Brain pericyte (primary cell): ENCODE measurements at regions not wholly inside any gene's neighbourhood (a gene's known extent, or its start where the extent isn't known, plus 50 kb on each side); places are given as distances from the start of the nearest gene placed in this dataset.

Experiments used
- DNase-seq: peaks from one replicate; pipeline ENCODE4 v3.0.0-alpha.2; 2012; ENCODE audit warnings: low read depth, low spot score

- DNase-seq, result no peak
Observed at GRCh38 chr12:24088751-24089509, 139.5 kb upstream of the SOX5 start.

GRCh38 chr12:24087294-24087693 is 137.8 kb upstream of the SOX5 start:
- no peak for DNase-seq

GRCh38 chr12:24084800-24085199 is 135.3 kb upstream of the SOX5 start:
- DNase-seq, result no peak

GRCh38 chr12:24083838-24084237 is 134.4 kb upstream of the SOX5 start:
- DNase-seq, result no peak

GRCh38 chr12:24081606-24082005 is 132.1 kb upstream of the SOX5 start:
- no peak for DNase-seq

- no peak for DNase-seq
Observed at GRCh38 chr12:24081092-24081529, 131.6 kb upstream of the SOX5 start.

GRCh38 chr12:24080465-24080864 is 131.0 kb upstream of the SOX5 start:
- DNase-seq, result no peak

GRCh38 chr12:24079083-24079482 is 129.6 kb upstream of the SOX5 start:
- no peak for DNase-seq

- DNase-seq, result no peak
Observed at GRCh38 chr12:24078318-24078765, 128.9 kb upstream of the SOX5 start.

- DNase-seq, result no peak
Observed at GRCh38 chr12:24077161-24077560, 127.7 kb upstream of the SOX5 start.

- DNase-seq, result no peak
Observed at GRCh38 chr12:24075650-24076049, 126.2 kb upstream of the SOX5 start.

- no peak for DNase-seq
Observed at GRCh38 chr12:24073170-24073810, 123.8 kb upstream of the SOX5 start.

- DNase-seq, result no peak
Observed at GRCh38 chr12:24072302-24072701, 122.8 kb upstream of the SOX5 start.

- no peak for DNase-seq
Observed at GRCh38 chr12:24071842-24072241, 122.4 kb upstream of the SOX5 start.

GRCh38 chr12:24069532-24070395 is 120.3 kb upstream of the SOX5 start:
- no peak for DNase-seq

GRCh38 chr12:24066865-24067264 is 117.4 kb upstream of the SOX5 start:
- DNase-seq, result peak; percentile 73

- no peak for DNase-seq
Observed at GRCh38 chr12:24066097-24066496, 116.6 kb upstream of the SOX5 start.

GRCh38 chr12:24062642-24063245 is 113.3 kb upstream of the SOX5 start:
- peak; percentile 41 for DNase-seq

GRCh38 chr12:24060089-24060488 is 110.6 kb upstream of the SOX5 start:
- DNase-seq, result no peak

- no peak for DNase-seq
Observed at GRCh38 chr12:24057920-24058476, 108.5 kb upstream of the SOX5 start.

- DNase-seq, result no peak
Observed at GRCh38 chr12:24055747-24056146, 106.3 kb upstream of the SOX5 start.

- DNase-seq, result no peak
Observed at GRCh38 chr12:24054416-24054815, 104.9 kb upstream of the SOX5 start.
